ENCODE measurements at regions not wholly inside any gene's neighbourhood (a gene's known extent, or its start where the extent isn't known, plus 50 kb on each side); places are given as distances from the start of the nearest gene placed in this dataset.

DNA sequence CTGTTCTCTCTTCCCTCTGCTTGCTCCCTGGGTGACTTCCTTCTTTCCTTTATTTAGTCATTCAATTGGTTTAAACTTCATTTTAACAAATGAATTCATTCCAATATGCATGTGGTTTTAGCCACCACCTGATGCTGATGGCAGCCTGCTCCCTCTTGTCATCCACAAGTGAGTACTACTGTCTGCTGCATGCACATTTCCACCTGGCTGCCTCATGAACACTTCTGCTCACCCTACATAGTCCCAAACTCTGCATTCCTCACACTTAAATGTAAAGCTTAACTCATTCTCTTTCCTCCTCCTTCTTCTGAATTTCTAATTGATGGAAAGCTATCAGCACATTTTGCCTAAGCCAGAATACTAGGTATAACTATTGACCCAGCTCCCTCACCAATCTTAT is 184.7 kb upstream of the ZNF462 start:
- TF ChIP-seq, protein P1, sequence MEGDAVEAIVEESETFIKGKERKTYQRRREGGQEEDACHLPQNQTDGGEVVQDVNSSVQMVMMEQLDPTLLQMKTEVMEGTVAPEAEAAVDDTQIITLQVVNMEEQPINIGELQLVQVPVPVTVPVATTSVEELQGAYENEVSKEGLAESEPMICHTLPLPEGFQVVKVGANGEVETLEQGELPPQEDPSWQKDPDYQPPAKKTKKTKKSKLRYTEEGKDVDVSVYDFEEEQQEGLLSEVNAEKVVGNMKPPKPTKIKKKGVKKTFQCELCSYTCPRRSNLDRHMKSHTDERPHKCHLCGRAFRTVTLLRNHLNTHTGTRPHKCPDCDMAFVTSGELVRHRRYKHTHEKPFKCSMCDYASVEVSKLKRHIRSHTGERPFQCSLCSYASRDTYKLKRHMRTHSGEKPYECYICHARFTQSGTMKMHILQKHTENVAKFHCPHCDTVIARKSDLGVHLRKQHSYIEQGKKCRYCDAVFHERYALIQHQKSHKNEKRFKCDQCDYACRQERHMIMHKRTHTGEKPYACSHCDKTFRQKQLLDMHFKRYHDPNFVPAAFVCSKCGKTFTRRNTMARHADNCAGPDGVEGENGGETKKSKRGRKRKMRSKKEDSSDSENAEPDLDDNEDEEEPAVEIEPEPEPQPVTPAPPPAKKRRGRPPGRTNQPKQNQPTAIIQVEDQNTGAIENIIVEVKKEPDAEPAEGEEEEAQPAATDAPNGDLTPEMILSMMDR (IDR thresholded peaks at IDR 0.05), result no peak
- Histone ChIP-seq H3K36me3 (no peaks in the 10 kb centered on the region), H3K27me3 (replicated peaks; ENCODE audit: insufficient read depth) (no peaks in the 10 kb centered on the region), H3K4me1 (ENCODE audit: control insufficient read depth in 1 of 2, low read depth in 2 of 2) (no peaks in the 10 kb centered on the region), H3K4me3 (no peak overlapping the region), H3K9me3 (no peaks in the 10 kb centered on the region), H3K27ac (no peak overlapping the region)
- no peak for DNase-seq (ENCODE audit: low spot score)
- no peak for ATAC-seq (ENCODE audit: insufficient number of reproducible peaks, low FRiP score, low read depth)

DNA sequence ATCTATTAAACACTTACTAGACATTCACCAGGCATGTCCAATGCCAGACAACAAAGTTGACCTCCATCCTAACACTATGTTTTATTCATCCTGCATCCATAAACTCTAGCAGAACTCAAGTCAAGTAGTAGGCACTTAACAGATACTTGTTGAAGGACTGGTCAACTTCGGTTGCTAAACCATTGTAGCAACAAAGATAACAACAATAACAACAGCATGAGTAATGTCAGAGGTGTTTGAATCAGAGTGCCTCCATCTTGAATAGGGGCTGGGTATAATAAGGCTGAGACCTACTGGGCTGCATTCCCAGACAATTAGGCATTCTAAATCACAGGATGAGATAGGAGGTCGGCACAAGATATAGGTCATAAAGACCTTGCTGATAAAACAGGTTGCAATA is 180.5 kb upstream of the ZNF462 start:
- ATAC-seq (ENCODE audit: insufficient number of reproducible peaks, low FRiP score, low read depth) (no peak), DNase-seq (ENCODE audit: low spot score) (no peak)
- Histone ChIP-seq H3K27ac (no peak overlapping the region), H3K9me3 (no peaks in the 10 kb centered on the region), H3K27me3 (replicated peaks; ENCODE audit: insufficient read depth) (no peaks in the 10 kb centered on the region), H3K36me3 (no peaks in the 10 kb centered on the region), H3K4me3 (no peak overlapping the region), H3K4me1 (ENCODE audit: control insufficient read depth in 1 of 2, low read depth in 2 of 2) (no peaks in the 10 kb centered on the region)
- TF ChIP-seq, protein P1 (IDR thresholded peaks at IDR 0.05), result no peak

GRCh38 chr9:106683454-106683853 is 179.5 kb upstream of the ZNF462 start:
- Histone ChIP-seq H3K27me3 (replicated peaks; ENCODE audit: insufficient read depth) (no peaks in the 10 kb centered on the region), H3K9me3 (no peaks in the 10 kb centered on the region), H3K4me1 (ENCODE audit: control insufficient read depth in 1 of 2, low read depth in 2 of 2) (no peaks in the 10 kb centered on the region), H3K27ac (no peak overlapping the region), H3K4me3 (no peak overlapping the region), H3K36me3 (no peaks in the 10 kb centered on the region)
- DNase-seq (ENCODE audit: low spot score) (no peak), ATAC-seq (ENCODE audit: insufficient number of reproducible peaks, low FRiP score, low read depth) (no peak)
- TF ChIP-seq, protein P1 (IDR thresholded peaks at IDR 0.05), result no peak

DNA sequence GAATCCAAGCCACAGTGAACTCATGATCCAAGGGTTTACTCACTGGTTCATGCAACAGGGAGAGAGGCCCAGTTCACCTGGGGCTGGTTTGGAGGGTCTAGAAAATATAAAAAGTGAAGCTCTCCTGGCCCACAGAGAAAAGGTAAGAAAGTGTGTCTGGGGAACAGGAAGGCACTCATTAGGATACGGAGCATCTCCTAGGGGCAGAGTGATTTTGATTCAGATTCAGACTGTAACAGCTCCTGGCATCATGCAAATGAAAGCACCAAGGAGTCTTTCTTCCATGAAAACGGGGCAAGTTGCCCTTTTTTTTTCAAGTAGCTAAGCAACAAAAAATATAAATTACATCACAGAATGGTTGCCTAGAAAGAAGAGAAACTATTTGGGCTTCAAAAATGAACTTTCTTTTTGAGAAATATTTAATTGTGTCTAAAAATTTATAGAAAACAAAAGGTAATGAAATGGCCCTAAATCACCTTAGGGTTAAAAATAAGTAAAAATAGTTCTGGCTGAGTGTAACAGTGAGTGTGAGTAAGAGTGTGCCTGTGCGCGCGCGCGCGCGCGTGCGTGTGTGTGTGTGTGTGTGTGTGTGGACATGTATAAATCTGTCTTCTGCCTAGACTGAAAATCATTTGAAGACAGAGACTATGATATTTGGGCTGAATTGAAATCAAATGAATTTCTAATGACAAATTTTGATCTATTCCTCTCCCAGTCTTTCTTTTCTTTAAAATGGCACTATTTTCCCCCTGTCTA is 177.8 kb upstream of the ZNF462 start:
- DNase-seq (ENCODE audit: low spot score), result no peak
- no peak for ATAC-seq (ENCODE audit: insufficient number of reproducible peaks, low FRiP score, low read depth)
- H3K4me3 ChIP-seq, result no peak overlapping the region
- TF ChIP-seq, protein P1 (IDR thresholded peaks at IDR 0.05), result no peak
- H3K9me3 ChIP-seq, result no peaks in the 10 kb centered on the region
- no peaks in the 10 kb centered on the region for H3K27me3 ChIP-seq (replicated peaks; ENCODE audit: insufficient read depth)
- H3K27ac ChIP-seq, result no peak overlapping the region
- no peaks in the 10 kb centered on the region for H3K36me3 ChIP-seq
- H3K4me1 ChIP-seq (ENCODE audit: control insufficient read depth in 1 of 2, low read depth in 2 of 2), result no peaks in the 10 kb centered on the region

GRCh38 chr9:106689089-106689488 is 173.9 kb upstream of the ZNF462 start:
- Histone ChIP-seq H3K27me3 (replicated peaks; ENCODE audit: insufficient read depth) (no peaks in the 10 kb centered on the region), H3K9me3 (no peaks in the 10 kb centered on the region), H3K4me1 (ENCODE audit: control insufficient read depth in 1 of 2, low read depth in 2 of 2) (no peaks in the 10 kb centered on the region), H3K4me3 (no peak overlapping the region), H3K27ac (no peak overlapping the region), H3K36me3 (no peaks in the 10 kb centered on the region)
- TF ChIP-seq, protein P1 (IDR thresholded peaks at IDR 0.05), result no peak
- DNase-seq (ENCODE audit: low spot score), result no peak
- ATAC-seq (ENCODE audit: insufficient number of reproducible peaks, low FRiP score, low read depth), result no peak
